ENCODE measurements at regions not wholly inside any gene's neighbourhood (a gene's known extent, or its start where the extent isn't known, plus 50 kb on each side); places are given as distances from the start of the nearest gene placed in this dataset.
"Not testable (repeated sequence)": the region's sequence is repeated elsewhere in the genome, so short reads cannot be mapped to it uniquely, and the experiment has no call there.

DNA sequence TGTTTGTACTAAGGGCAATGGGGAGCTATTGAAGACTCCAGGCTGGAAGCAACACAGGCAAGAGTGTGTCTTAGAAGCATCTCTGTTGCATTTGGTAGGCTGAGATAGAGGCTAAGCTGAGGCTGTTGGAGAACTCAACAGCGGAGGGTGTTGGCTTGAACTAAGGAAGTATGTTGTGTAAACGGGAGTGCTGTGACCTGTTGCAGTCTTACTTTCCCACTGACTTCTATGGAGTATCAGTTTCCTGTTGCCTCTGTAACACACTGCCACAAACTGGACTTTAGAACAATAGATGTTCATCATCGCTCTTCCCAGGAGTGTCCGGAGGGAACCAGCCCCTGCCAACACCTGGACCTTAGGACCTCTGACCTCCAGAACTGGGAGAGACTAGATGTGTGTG is 181.8 kb downstream of the NPIPB11 start:
- not testable (repeated sequence) for TF ChIP-seq GTF2F1 (IDR thresholded peaks at IDR 0.05; ENCODE audit: low read length); CHD4 (IDR thresholded peaks at IDR 0.05; ENCODE audit: borderline replicate concordance, low read length); ZNF773 (CRISPR knock-in tag; IDR thresholded peaks at IDR 0.05; ENCODE audit: borderline replicate concordance); ZNF335 (CRISPR knock-in tag; IDR thresholded peaks at IDR 0.05)

Measured in HepG2 (cell line).